Bronchial epithelial cell (primary cell): ENCODE measurements at regions not wholly inside any gene's neighbourhood (a gene's known extent, or its start where the extent isn't known, plus 50 kb on each side); places are given as distances from the start of the nearest gene placed in this dataset.
"Not testable (repeated sequence)": the region's sequence is repeated elsewhere in the genome, so short reads cannot be mapped to it uniquely, and the experiment has no call there.

ENCODE experiments used
- DNase-seq: peaks from one replicate; pipeline ENCODE4 v3.0.0-alpha.2; 2010; ENCODE audit warnings: low read depth
- FAIRE-seq: peaks from 2 replicates; lab custom pipeline; 2011; peaks lifted over from hg19 to GRCh38; lab: Jason Lieb, UNC
- H3K27me3 ChIP-seq: 2 replicates; pipeline ENCODE4 v1.5.1; 2011; ENCODE audit warnings: low read length; ENCODE audit not compliant: control insufficient read depth, insufficient read depth
- H3K36me3 ChIP-seq: 2 replicates; pipeline ENCODE4 v1.5.1; 2011; ENCODE audit warnings: low read length; ENCODE audit not compliant: control insufficient read depth, insufficient read depth
- H3K4me3 ChIP-seq: 2 replicates; pipeline ENCODE4 v1.5.1; 2011; ENCODE audit warnings: mild to moderate bottlenecking, low read depth, low read length, control low read depth
- CTCF ChIP-seq: IDR thresholded peaks from 2 replicates; pipeline ENCODE4 v1.5.1; 2011; ENCODE audit warnings: mild to moderate bottlenecking, moderate library complexity, low read length, control low read depth, inconsistent platforms; ENCODE audit not compliant: insufficient read depth, severe bottlenecking

GRCh38 chr2:175251425-175252041 lies 70.0 kb upstream of the ATP5MC3 start:
- FAIRE-seq (no peak), DNase-seq (peak; percentile 48)
- Histone ChIP-seq H3K36me3 (no peaks in the 10 kb centered on the region), H3K4me3 (no peak overlapping the region), H3K27me3 (no peaks in the 10 kb centered on the region)
- TF ChIP-seq CTCF, result peak; percentile 49

- H3K4me3 ChIP-seq, result no peak overlapping the region
- DNase-seq (no peak), FAIRE-seq (no peak)
- peaks cover 4% of the 10 kb centered on the region for H3K27me3 ChIP-seq
- no peak for TF ChIP-seq CTCF
- no peaks in the 10 kb centered on the region for H3K36me3 ChIP-seq
Measured at GRCh38 chr2:175247159-175247558, 65.6 kb upstream of the ATP5MC3 start.

GRCh38 chr2:175244697-175245096 lies 63.2 kb upstream of the ATP5MC3 start:
- DNase-seq, result no peak
- no peak for TF ChIP-seq CTCF
- peaks cover 4% of the 10 kb centered on the region for H3K27me3 ChIP-seq
- no peak overlapping the region for H3K4me3 ChIP-seq
- FAIRE-seq, result no peak
- no peaks in the 10 kb centered on the region for H3K36me3 ChIP-seq

GRCh38 chr2:175241691-175242090 lies 60.2 kb upstream of the ATP5MC3 start:
- TF ChIP-seq CTCF, result no peak
- Histone ChIP-seq H3K27me3 (peaks cover 4% of the 10 kb centered on the region), H3K4me3 (no peak overlapping the region), H3K36me3 (no peaks in the 10 kb centered on the region)
- FAIRE-seq (no peak), DNase-seq (no peak)

- not testable (repeated sequence) for H3K36me3 ChIP-seq, H3K27me3 ChIP-seq, H3K4me3 ChIP-seq, DNase-seq, FAIRE-seq
Measured at GRCh38 chr2:175240033-175240432, 58.5 kb upstream of the ATP5MC3 start.

GRCh38 chr2:175236930-175237329 lies 55.4 kb upstream of the ATP5MC3 start:
- no peaks in the 10 kb centered on the region for H3K27me3 ChIP-seq
- no peak overlapping the region for H3K4me3 ChIP-seq
- FAIRE-seq (peak; percentile 55), DNase-seq (no peak)
- no peaks in the 10 kb centered on the region for H3K36me3 ChIP-seq
- no peak for TF ChIP-seq CTCF
